ENCODE measurements at regions not wholly inside any gene's neighbourhood (a gene's known extent, or its start where the extent isn't known, plus 50 kb on each side); places are given as distances from the start of the nearest gene placed in this dataset.

DNA sequence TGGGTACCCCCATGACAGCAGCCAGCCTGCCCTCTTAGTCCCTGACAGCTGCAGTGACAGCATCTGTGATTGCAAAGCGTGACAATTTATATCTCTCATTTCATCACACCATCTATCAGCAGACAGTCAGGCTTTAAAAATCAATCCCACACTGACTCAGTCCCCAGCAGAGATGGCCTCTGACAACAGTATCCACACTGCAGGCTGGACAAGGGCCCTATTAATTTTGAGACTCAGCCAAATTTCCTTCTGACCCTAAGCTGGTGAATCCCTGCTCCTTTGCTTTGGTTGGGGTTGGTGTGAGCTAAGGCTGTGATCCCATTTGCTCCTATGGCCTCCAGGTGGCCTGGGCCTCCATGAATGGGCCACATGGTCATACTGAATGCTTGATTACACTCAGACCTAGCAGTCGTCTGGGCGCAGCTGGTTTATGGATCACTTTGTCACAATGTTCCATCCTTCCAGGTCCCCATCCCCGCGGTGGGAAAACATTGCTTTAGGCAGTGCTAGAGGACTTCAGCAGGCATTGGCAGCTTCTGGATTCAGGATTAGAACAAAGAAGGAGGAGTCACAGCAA lies 68.2 kb upstream of the B3GAT1 start:
- no peak overlapping the region for H3K4me3 ChIP-seq (ENCODE audit: low read depth, low read length)
- TF ChIP-seq, protein P1, sequence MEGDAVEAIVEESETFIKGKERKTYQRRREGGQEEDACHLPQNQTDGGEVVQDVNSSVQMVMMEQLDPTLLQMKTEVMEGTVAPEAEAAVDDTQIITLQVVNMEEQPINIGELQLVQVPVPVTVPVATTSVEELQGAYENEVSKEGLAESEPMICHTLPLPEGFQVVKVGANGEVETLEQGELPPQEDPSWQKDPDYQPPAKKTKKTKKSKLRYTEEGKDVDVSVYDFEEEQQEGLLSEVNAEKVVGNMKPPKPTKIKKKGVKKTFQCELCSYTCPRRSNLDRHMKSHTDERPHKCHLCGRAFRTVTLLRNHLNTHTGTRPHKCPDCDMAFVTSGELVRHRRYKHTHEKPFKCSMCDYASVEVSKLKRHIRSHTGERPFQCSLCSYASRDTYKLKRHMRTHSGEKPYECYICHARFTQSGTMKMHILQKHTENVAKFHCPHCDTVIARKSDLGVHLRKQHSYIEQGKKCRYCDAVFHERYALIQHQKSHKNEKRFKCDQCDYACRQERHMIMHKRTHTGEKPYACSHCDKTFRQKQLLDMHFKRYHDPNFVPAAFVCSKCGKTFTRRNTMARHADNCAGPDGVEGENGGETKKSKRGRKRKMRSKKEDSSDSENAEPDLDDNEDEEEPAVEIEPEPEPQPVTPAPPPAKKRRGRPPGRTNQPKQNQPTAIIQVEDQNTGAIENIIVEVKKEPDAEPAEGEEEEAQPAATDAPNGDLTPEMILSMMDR (IDR thresholded peaks at IDR 0.05; ENCODE audit: low read depth, low read length), result no peak

DNA sequence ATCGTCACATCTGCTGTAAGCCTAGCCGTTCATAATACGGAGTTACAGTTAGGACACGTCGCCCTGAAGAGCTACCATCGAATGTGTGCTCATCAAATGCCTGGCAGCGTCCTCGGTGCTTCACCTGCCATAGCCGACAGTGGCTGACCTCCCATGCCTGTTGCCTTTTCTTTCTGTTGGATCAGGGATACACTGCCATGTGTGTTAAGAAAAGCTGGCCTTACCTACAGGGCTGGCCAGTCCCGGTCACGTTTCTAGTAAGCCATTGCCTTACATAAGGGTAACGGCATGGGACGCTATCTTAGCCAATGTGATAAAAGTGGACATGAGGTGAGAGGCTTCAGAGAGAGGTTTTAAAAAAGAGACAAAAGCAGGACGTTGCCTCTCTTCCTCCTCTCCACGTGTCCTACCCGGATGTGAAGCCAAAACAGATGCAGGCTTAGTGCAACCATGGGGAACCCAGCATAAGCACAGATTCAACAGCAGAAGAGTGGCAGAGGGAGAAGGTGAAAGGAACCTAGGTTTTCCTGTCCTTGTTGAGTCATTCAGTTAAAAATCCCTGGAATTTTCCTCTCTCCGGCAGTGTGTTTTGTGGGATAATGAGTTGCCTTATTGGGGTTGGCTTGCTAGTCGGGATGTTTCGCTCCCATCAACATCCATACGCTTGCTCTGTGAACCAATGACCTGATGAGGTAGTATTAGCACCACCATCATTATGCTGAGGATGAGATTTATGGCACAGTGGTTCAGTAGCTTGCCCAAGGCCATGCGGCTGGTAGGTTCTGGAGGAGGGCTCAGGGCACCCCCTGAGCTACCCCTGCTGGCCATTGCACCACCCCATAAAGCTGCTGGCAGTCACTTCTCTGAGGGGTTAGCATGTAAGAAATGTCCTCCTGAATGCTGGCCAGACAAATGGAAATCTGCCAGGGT lies 67.4 kb upstream of the B3GAT1 start:
- TF ChIP-seq, protein P1 (IDR thresholded peaks at IDR 0.05; ENCODE audit: low read depth, low read length), result no peak
- H3K4me3 ChIP-seq (ENCODE audit: low read depth, low read length), result no peak overlapping the region

DNA sequence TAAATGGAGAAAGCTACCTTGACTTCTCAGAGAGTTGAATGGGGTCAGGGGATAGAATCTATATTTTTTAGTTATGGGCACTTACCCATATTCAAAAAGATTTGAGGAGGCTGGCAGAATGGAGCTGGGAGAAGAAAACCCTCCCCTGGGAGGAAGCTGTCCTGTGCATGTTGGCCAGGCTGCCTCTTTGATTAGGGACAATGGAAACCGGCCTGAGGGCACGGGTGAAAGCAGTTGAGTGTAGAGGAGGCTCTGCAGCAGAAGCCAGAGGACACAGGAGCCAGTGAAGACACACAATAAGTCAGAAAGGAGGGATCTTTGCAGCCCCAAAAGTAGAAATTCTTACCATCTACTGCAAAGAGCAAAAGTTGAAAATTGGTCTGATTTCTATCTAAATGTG lies 66.6 kb upstream of the B3GAT1 start:
- no peak overlapping the region for H3K4me3 ChIP-seq (ENCODE audit: low read depth, low read length)
- TF ChIP-seq, protein P1 (IDR thresholded peaks at IDR 0.05; ENCODE audit: low read depth, low read length), result no peak

DNA sequence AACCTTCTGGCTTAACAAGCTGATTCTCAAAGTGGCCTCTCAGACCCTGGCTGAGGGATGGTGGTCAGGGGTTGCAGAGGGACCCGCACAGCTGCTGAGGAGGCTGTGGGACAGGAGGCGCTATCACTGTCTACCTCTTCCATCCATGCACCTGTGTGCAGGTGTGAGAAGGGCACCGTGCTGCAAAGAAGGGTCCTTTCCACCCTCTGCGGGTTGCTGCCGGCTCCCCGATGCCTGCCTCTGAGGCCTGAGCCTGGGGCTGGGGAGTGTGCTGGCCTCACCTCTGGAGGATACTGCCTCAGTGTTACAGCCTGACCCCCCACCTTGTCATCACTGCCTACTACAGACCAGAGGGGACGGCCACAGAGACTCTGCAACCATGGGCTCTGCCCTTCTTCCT lies 66.1 kb upstream of the B3GAT1 start:
- no peak overlapping the region for H3K4me3 ChIP-seq (ENCODE audit: low read depth, low read length)
- TF ChIP-seq, protein P1 (IDR thresholded peaks at IDR 0.05; ENCODE audit: low read depth, low read length), result no peak

DNA sequence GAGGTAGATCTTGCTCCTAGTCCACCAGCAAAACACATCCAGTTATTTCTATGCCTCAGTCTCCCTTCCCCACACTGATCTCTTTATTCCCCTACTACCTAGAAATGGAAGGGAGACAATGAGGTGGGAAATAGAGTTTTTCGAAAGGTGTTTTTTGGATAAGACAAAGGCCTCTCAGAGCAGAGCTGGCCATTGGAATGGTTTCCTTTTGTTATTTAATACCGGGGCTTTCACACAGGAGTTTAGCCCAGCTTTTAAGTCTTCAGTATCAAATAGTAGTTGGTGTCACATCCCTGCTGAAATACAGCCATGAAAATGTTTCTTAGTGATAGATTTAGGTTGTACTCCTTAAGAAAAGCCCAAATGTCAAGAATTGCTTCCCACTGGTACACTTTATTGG lies 65.4 kb upstream of the B3GAT1 start:
- no peak overlapping the region for H3K4me3 ChIP-seq (ENCODE audit: low read depth, low read length)
- TF ChIP-seq, protein P1 (IDR thresholded peaks at IDR 0.05; ENCODE audit: low read depth, low read length), result no peak

DNA sequence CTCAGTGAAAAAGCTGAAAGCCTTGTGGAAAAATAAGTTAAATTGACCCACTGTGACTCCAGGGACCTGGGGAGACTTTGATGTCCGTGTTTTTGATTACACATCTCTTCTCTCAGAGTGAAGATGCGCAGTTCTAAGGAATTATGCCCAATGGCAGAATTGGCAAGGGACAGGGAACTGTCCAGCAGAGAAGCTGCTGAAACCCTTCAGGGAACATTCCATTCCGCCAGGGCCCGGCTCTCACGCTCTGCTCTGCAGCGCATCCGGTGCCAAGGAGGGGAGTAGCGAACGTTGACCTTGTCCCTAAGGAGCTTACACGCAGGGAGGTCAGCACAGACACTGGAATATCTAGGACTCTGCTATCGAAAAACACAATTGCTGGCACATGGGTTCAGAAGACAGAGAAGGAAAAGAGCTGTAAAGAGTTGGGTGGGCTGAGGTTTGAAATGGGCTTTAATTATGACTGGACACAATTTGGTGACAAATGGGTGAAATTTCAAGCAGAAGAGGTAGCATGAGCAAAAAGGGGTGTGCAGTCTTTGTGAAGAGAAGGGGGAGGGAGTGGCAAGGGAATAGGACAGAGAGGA lies 64.5 kb upstream of the B3GAT1 start:
- no peak overlapping the region for H3K4me3 ChIP-seq (ENCODE audit: low read depth, low read length)
- TF ChIP-seq, protein P1 (IDR thresholded peaks at IDR 0.05; ENCODE audit: low read depth, low read length), result no peak

DNA sequence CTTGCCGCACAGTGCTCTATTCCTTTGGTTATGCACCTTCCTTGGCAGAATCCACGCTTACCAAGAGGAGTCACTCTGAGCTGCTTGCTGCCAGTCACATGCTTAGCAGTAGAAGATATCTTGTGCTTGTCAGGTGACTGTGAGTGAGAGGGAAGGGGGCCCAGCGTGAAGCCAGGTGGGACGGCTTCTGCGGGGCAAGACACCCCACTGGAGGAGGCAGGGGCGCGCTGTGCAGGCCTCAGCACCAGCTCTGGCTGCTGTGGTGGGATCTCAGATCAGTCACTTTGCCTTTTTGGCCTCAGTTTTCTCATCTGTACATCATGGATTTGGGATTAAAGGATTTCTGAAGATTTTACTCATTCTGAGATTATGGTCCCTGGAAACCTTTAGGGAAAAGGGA lies 63.9 kb upstream of the B3GAT1 start:
- TF ChIP-seq, protein P1 (IDR thresholded peaks at IDR 0.05; ENCODE audit: low read depth, low read length), result no peak
- H3K4me3 ChIP-seq (ENCODE audit: low read depth, low read length), result no peak overlapping the region
